ENCODE measurements at regions not wholly inside any gene's neighbourhood (a gene's known extent, or its start where the extent isn't known, plus 50 kb on each side); places are given as distances from the start of the nearest gene placed in this dataset.

GRCh38 chr5:8060235-8060952, 191.4 kb downstream of the MTRR start:
- no peak for DNase-seq (ENCODE audit: low read depth)
- TF ChIP-seq, protein P1, sequence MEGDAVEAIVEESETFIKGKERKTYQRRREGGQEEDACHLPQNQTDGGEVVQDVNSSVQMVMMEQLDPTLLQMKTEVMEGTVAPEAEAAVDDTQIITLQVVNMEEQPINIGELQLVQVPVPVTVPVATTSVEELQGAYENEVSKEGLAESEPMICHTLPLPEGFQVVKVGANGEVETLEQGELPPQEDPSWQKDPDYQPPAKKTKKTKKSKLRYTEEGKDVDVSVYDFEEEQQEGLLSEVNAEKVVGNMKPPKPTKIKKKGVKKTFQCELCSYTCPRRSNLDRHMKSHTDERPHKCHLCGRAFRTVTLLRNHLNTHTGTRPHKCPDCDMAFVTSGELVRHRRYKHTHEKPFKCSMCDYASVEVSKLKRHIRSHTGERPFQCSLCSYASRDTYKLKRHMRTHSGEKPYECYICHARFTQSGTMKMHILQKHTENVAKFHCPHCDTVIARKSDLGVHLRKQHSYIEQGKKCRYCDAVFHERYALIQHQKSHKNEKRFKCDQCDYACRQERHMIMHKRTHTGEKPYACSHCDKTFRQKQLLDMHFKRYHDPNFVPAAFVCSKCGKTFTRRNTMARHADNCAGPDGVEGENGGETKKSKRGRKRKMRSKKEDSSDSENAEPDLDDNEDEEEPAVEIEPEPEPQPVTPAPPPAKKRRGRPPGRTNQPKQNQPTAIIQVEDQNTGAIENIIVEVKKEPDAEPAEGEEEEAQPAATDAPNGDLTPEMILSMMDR (IDR thresholded peaks at IDR 0.05; ENCODE audit: low read length, missing control alignments), result no peak
- H3K4me3 ChIP-seq (replicated peaks; ENCODE audit: low read depth, low read length), result no peak overlapping the region

GRCh38 chr5:8060953-8061429, 192.0 kb downstream of the MTRR start:
- DNase-seq (ENCODE audit: low read depth), result no peak
- no peak overlapping the region for H3K4me3 ChIP-seq (replicated peaks; ENCODE audit: low read depth, low read length)
- TF ChIP-seq, protein P1 (IDR thresholded peaks at IDR 0.05; ENCODE audit: low read length, missing control alignments), result no peak

GRCh38 chr5:8062521-8062920, 193.6 kb downstream of the MTRR start:
- H3K4me3 ChIP-seq (replicated peaks; ENCODE audit: low read depth, low read length), result no peak overlapping the region
- no peak for DNase-seq (ENCODE audit: low read depth)
- TF ChIP-seq, protein P1 (IDR thresholded peaks at IDR 0.05; ENCODE audit: low read length, missing control alignments), result no peak

DNA sequence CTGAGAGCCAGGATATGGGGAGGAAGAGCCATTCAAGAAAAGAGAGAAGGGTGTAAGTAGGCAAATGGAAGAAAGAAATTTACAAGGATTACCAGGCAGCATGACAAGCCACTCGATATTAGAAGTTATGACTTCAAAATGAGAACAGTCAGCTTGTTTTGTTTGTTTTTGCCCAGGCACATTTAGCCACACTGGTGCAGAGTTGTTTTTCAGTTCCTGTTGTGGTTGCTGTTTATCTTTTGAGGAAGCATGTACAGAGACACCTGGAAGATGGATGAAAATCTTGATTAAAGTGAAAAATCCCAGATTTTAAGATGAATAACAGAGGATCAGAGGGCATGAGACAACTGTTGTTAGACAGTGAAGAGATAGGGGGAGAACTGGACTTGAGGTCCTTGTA, 199.1 kb downstream of the MTRR start:
- TF ChIP-seq, protein P1 (IDR thresholded peaks at IDR 0.05; ENCODE audit: low read length, missing control alignments), result no peak
- no peak overlapping the region for H3K4me3 ChIP-seq (replicated peaks; ENCODE audit: low read depth, low read length)
- DNase-seq (ENCODE audit: low read depth), result no peak

- DNase-seq (ENCODE audit: low read depth), result no peak
- H3K4me3 ChIP-seq (replicated peaks; ENCODE audit: low read depth, low read length), result no peak overlapping the region
- TF ChIP-seq, protein P1 (IDR thresholded peaks at IDR 0.05; ENCODE audit: low read length, missing control alignments), result no peak
These were observed 201.2 kb downstream of the MTRR start for GRCh38 chr5:8070138-8070537.

GRCh38 chr5:8079056-8079455, 210.1 kb downstream of the MTRR start:
- H3K4me3 ChIP-seq (replicated peaks; ENCODE audit: low read depth, low read length), result no peak overlapping the region
- TF ChIP-seq, protein P1 (IDR thresholded peaks at IDR 0.05; ENCODE audit: low read length, missing control alignments), result no peak
- no peak for DNase-seq (ENCODE audit: low read depth)

DNA sequence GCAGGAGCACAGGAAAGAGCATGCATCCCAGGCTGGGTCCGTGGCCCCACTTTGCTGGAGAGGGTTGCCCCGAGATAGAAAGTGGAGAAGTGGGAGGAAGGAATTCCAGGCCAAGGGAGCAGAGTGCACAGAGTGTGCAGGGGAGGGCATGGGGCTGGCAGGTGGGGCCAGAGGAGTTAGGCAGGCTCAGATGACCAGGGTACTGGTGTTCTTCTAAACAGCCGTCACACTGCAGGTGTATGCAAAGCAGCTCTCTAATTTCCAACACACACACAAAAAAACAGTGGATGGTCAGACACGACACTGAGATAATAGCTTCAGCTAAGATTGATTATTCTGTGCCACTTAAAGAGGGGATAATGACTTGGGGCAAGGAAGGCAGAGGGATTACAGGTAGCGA, 212.2 kb downstream of the MTRR start:
- DNase-seq (ENCODE audit: low read depth), result no peak
- no peak overlapping the region for H3K4me3 ChIP-seq (replicated peaks; ENCODE audit: low read depth, low read length)
- TF ChIP-seq, protein P1 (IDR thresholded peaks at IDR 0.05; ENCODE audit: low read length, missing control alignments), result no peak

All from fibroblast of pulmonary artery (primary cell).